ENCODE measurements at regions not wholly inside any gene's neighbourhood (a gene's known extent, or its start where the extent isn't known, plus 50 kb on each side); places are given as distances from the start of the nearest gene placed in this dataset.

DNA sequence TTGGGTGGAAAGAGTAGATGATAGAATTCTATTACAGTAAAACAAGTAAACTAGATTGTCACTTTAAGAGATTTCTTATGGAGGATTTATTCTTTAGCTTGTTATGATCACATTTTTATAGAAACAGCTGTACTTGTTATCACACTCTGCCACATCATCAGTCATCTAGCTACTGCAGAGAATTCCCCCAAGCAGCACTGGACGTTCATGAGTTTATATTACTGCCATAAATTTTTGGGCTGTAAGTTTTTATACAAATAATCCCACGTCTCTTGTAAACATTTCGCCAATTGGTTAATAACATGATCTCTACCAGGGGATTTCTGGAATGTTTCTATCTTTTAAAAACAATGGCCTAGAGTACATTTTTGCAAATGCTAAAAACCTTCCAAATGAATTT, 238.8 kb downstream of the POLR1F start:
- H3K4me1 ChIP-seq = no peaks in the 10 kb centered on the region
- H3K27me3 ChIP-seq (ENCODE audit: low read depth) = no peaks in the 10 kb centered on the region
- no peak for DNase-seq
- TF ChIP-seq CTCF (IDR thresholded peaks at IDR 0.05; ENCODE audit: borderline replicate concordance) = no peak
- H3K27ac ChIP-seq (replicated peaks) = no peak overlapping the region
- no peak overlapping the region for H3K4me3 ChIP-seq
- no peaks in the 10 kb centered on the region for H3K36me3 ChIP-seq
- H3K9me3 ChIP-seq (replicated peaks) = no peaks in the 10 kb centered on the region
- intact Hi-C loops (cut with micrococcal nuclease) = no loop called here

DNA sequence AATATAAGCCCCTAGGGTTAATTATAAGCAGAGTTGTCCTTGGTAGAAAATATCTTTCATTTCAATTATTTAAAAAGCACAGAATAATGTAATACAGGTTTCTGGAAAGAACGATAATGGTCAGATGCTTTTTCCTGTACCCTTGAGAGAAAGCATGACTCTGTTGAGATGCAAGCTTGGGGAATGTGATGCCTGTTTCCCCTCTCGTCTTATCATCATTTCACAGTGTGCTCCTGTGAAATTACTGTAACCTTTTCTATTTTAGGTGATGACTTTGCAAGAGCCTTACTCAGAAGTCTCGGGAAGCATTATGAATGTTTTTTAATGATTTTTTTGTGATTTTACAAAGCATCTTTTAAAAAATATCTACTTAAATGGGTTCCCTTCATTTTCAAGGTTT, 243.0 kb downstream of the POLR1F start:
- Histone ChIP-seq H3K4me3 (no peak overlapping the region), H3K36me3 (no peaks in the 10 kb centered on the region), H3K27me3 (ENCODE audit: low read depth) (no peaks in the 10 kb centered on the region), H3K9me3 (replicated peaks) (no peaks in the 10 kb centered on the region), H3K4me1 (no peaks in the 10 kb centered on the region), H3K27ac (replicated peaks) (no peak overlapping the region)
- no peak for TF ChIP-seq CTCF (IDR thresholded peaks at IDR 0.05; ENCODE audit: borderline replicate concordance)
- intact Hi-C loops (cut with micrococcal nuclease) = no loop called here
- DNase-seq = no peak

- no peak for DNase-seq
- no peaks in the 10 kb centered on the region for H3K36me3 ChIP-seq
- intact Hi-C loops (cut with micrococcal nuclease) = no loop called here
These were observed 244.1 kb downstream of the POLR1F start for GRCh38 chr7:19464751-19465150.

DNA sequence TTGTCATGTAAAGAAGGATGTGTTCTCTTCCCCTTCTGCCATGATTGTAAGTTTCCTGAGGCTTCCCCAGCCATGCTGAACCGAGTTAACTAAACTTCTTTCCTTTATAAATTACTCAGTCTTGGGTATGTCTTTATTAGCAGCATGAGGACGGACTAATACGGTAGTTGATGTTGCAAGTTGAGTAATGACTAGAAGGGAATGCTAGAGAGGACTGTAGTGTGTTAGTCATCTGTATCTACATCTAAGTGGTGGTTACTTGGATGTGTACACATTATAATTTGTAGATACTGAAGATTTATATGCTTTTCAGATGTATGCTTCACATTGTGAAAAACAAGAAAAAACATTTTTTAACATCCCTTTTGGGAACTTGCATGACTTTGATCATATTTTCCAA, 244.6 kb downstream of the POLR1F start:
- no peaks in the 10 kb centered on the region for H3K36me3 ChIP-seq
- intact Hi-C loops (cut with micrococcal nuclease) = no loop called here
- H3K9me3 ChIP-seq (replicated peaks) = no peaks in the 10 kb centered on the region
- no peaks in the 10 kb centered on the region for H3K4me1 ChIP-seq
- no peak overlapping the region for H3K4me3 ChIP-seq
- DNase-seq = no peak
- H3K27ac ChIP-seq (replicated peaks) = no peak overlapping the region
- no peaks in the 10 kb centered on the region for H3K27me3 ChIP-seq (ENCODE audit: low read depth)
- no peak for TF ChIP-seq CTCF (IDR thresholded peaks at IDR 0.05; ENCODE audit: borderline replicate concordance)

More at GRCh38 chr7:19464751-19465150, 244.1 kb downstream of the POLR1F start:
- Histone ChIP-seq H3K4me1 (no peaks in the 10 kb centered on the region), H3K9me3 (replicated peaks) (no peaks in the 10 kb centered on the region), H3K4me3 (no peak overlapping the region), H3K27ac (replicated peaks) (no peak overlapping the region), H3K27me3 (ENCODE audit: low read depth) (no peaks in the 10 kb centered on the region)
- no peak for TF ChIP-seq CTCF (IDR thresholded peaks at IDR 0.05; ENCODE audit: borderline replicate concordance)

DNA sequence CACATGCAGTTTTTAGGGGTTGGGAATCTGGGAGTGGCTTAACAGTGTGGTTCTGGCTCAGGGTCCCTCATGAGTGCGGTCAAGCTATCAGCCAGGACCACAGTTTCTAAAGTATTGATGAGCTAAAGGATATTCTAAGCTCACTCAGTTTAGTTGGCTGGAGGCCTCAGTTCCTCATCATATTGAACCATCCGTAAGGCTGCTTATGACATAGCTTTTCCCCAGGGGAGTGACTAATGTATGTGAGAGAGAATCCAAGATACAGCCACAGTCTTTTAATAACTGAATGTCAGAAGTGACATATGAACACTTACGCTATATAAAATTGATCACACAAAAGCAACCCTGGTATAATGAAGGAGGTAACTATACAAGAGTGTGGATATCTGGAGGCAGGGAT, 245.3 kb downstream of the POLR1F start:
- H3K9me3 ChIP-seq (replicated peaks) = peaks cover under 1% of the 10 kb centered on the region
- no peak for DNase-seq
- no peak overlapping the region for H3K27ac ChIP-seq (replicated peaks)
- intact Hi-C loops (cut with micrococcal nuclease) = no loop called here
- no peaks in the 10 kb centered on the region for H3K36me3 ChIP-seq
- no peaks in the 10 kb centered on the region for H3K27me3 ChIP-seq (ENCODE audit: low read depth)
- H3K4me1 ChIP-seq = no peaks in the 10 kb centered on the region
- no peak overlapping the region for H3K4me3 ChIP-seq
- no peak for TF ChIP-seq CTCF (IDR thresholded peaks at IDR 0.05; ENCODE audit: borderline replicate concordance)

- no peaks in the 10 kb centered on the region for H3K4me1 ChIP-seq
- H3K27me3 ChIP-seq (ENCODE audit: low read depth) = no peaks in the 10 kb centered on the region
- H3K9me3 ChIP-seq (replicated peaks) = peaks cover 18% of the 10 kb centered on the region
- H3K36me3 ChIP-seq = no peaks in the 10 kb centered on the region
- no peak for DNase-seq
- TF ChIP-seq CTCF (IDR thresholded peaks at IDR 0.05; ENCODE audit: borderline replicate concordance) = no peak
- H3K4me3 ChIP-seq = no peak overlapping the region
- intact Hi-C loops (cut with micrococcal nuclease) = no loop called here
- no peak overlapping the region for H3K27ac ChIP-seq (replicated peaks)
These were observed 253.2 kb downstream of the POLR1F start for GRCh38 chr7:19455623-19456022.
